Ovary (tissue), 3 donors: ENCODE measurements at regions not wholly inside any gene's neighbourhood (a gene's known extent, or its start where the extent isn't known, plus 50 kb on each side); places are given as distances from the start of the nearest gene placed in this dataset.

ENCODE experiments used
- CTCF ChIP-seq, 3 donors: fragments of 450-650 bp in 2 of 3; fragments of 200-600 bp in 1 of 3; IDR thresholded peaks; one replicate each; pipeline versions ENCODE4 v1.5.1 to v1.8.0; 2016 to 2022; ENCODE audit warnings: antibody characterized with exemption in 3 of 3, mild to moderate bottlenecking in 1 of 3
- POLR2A ChIP-seq: fragments of 450-650 bp; IDR thresholded peaks from one replicate; pipeline ENCODE4 v1.6.1; 2017; ENCODE audit warnings: antibody characterized with exemption, mild to moderate bottlenecking, moderate library complexity
- donor health status: DM: no; HTN: no; CAD: no.

GRCh38 chr5:124515497-124516245 is 230.8 kb downstream of the ZNF608 start:
- no peak for TF ChIP-seq POLR2A
- TF ChIP-seq CTCF (IDR thresholded peaks at IDR 0.05), result no peak
